ENCODE measurements at regions not wholly inside any gene's neighbourhood (a gene's known extent, or its start where the extent isn't known, plus 50 kb on each side); places are given as distances from the start of the nearest gene placed in this dataset.
"Not testable (repeated sequence)": the region's sequence is repeated elsewhere in the genome, so short reads cannot be mapped to it uniquely, and the experiment has no call there.

GRCh38 chr9:26216702-26217101 is 538.5 kb upstream of the TUSC1 start:
- Histone ChIP-seq H2AFZ (ENCODE audit: low read depth) (no peak overlapping the region), H3F3A (replicated peaks; ENCODE audit: insufficient read depth) (no peaks in the 10 kb centered on the region), H3K4me3 (ENCODE audit: low read depth in 2 of 2, low read length in 1 of 2) (no peak overlapping the region), H3K79me2 (ENCODE audit: insufficient read depth) (no peaks in the 10 kb centered on the region), H3K27me3 (ENCODE audit: insufficient read depth) (no peaks in the 10 kb centered on the region), H3K4me2 (no peak overlapping the region), H3K4me1 (ENCODE audit: control insufficient read depth in 1 of 2, insufficient read depth in 2 of 2, low read depth in 1 of 2, low read length in 1 of 2) (no peaks in the 10 kb centered on the region), H4K20me1 (ENCODE audit: insufficient read depth) (no peaks in the 10 kb centered on the region), H3K9me2 (no peaks in the 10 kb centered on the region), H3K27ac (ENCODE audit: low read depth in 2 of 2, low read length in 1 of 2) (no peak overlapping the region), H3K36me3 (replicated peaks in 1 of 2; ENCODE audit: control insufficient read depth in 1 of 2, insufficient read depth in 2 of 2, low read length in 1 of 2) (no peaks in the 10 kb centered on the region), H3K9ac (no peak overlapping the region), H3K9me3 (no peaks in the 10 kb centered on the region)
- 75% methylated on average over 1 of the region's 1 CpG for WGBS (ENCODE audit: low lambda C conversion rate)
- TF ChIP-seq JUND (IDR thresholded peaks at IDR 0.05) (no peak), POLR2AphosphoS5 (IDR thresholded peaks at IDR 0.05; ENCODE audit: low read depth, low read length) (no peak)
- DNase-seq = no peak
- ChIA-PET CTCF (no interaction called here), POLR2A (no interaction called here)

GRCh38 chr9:26214713-26215444 is 536.6 kb upstream of the TUSC1 start:
- H3K4me2 ChIP-seq; H3K79me2 ChIP-seq (ENCODE audit: insufficient read depth); H3K27me3 ChIP-seq (ENCODE audit: insufficient read depth); H3F3A ChIP-seq (replicated peaks; ENCODE audit: insufficient read depth); H3K36me3 ChIP-seq (replicated peaks in 1 of 2; ENCODE audit: control insufficient read depth in 1 of 2, insufficient read depth in 2 of 2, low read length in 1 of 2); H4K20me1 ChIP-seq (ENCODE audit: insufficient read depth); H3K4me1 ChIP-seq (ENCODE audit: control insufficient read depth in 1 of 2, insufficient read depth in 2 of 2, low read depth in 1 of 2, low read length in 1 of 2); CTCF ChIA-PET; H3K27ac ChIP-seq (ENCODE audit: low read depth in 2 of 2, low read length in 1 of 2); DNase-seq; POLR2A ChIA-PET; H2AFZ ChIP-seq (ENCODE audit: low read depth); H3K9me2 ChIP-seq; H3K9me3 ChIP-seq; H3K4me3 ChIP-seq (ENCODE audit: low read depth in 2 of 2, low read length in 1 of 2); H3K9ac ChIP-seq: not testable (repeated sequence)
- 88% methylated on average over 11 of the region's 61 CpGs for WGBS (ENCODE audit: low lambda C conversion rate)

- TF ChIP-seq POLR2AphosphoS5 (IDR thresholded peaks at IDR 0.05; ENCODE audit: low read depth, low read length) = no peak
- TF ChIP-seq RXRA (IDR thresholded peaks at IDR 0.05; ENCODE audit: borderline replicate concordance, low read depth) = no peak
- Histone ChIP-seq H3K9ac (no peak overlapping the region), H4K20me1 (ENCODE audit: insufficient read depth) (no peaks in the 10 kb centered on the region), H3K9me2 (no peaks in the 10 kb centered on the region), H2AFZ (ENCODE audit: low read depth) (peak overlapping the region; percentile 47), H3K4me1 (ENCODE audit: control insufficient read depth in 1 of 2, insufficient read depth in 2 of 2, low read depth in 1 of 2, low read length in 1 of 2) (peaks cover 0 to 4% of the 10 kb centered on the region in 2 experiments; a peak in 2 of 4 replicates), H3K9me3 (no peaks in the 10 kb centered on the region), H3K4me3 (ENCODE audit: low read depth in 2 of 2, low read length in 1 of 2) (no peak overlapping the region), H3K36me3 (replicated peaks in 1 of 2; ENCODE audit: control insufficient read depth in 1 of 2, insufficient read depth in 2 of 2, low read length in 1 of 2) (no peaks in the 10 kb centered on the region), H3F3A (replicated peaks; ENCODE audit: insufficient read depth) (no peaks in the 10 kb centered on the region), H3K27ac (ENCODE audit: low read depth in 2 of 2, low read length in 1 of 2) (no peak overlapping the region), H3K4me2 (no peak overlapping the region), H3K79me2 (ENCODE audit: insufficient read depth) (no peaks in the 10 kb centered on the region), H3K27me3 (ENCODE audit: insufficient read depth) (no peaks in the 10 kb centered on the region)
- 71% methylated on average over 6 of the region's 6 CpGs for WGBS (ENCODE audit: low lambda C conversion rate)
- ChIA-PET CTCF (no interaction called here), POLR2A (no interaction called here)
- no peak for DNase-seq
These were observed 532.2 kb upstream of the TUSC1 start for GRCh38 chr9:26210338-26210851.

- no peak overlapping the region for H3K4me3 ChIP-seq (ENCODE audit: low read depth in 2 of 2, low read length in 1 of 2)
- ChIA-PET POLR2A (no interaction called here), CTCF (no interaction called here)
- H2AFZ ChIP-seq (ENCODE audit: low read depth) = 0 out of 2 replicates have a peak overlapping the region, but pooled peaks have one; percentile 44
- H4K20me1 ChIP-seq (ENCODE audit: insufficient read depth) = no peaks in the 10 kb centered on the region
- TF ChIP-seq GABPA (IDR thresholded peaks at IDR 0.05; ENCODE audit: low read depth) = no peak
- no peak for TF ChIP-seq IRF3 (IDR thresholded peaks at IDR 0.05; ENCODE audit: low read depth, low read length)
- TF ChIP-seq POLR2AphosphoS5 (IDR thresholded peaks at IDR 0.05; ENCODE audit: low read depth, low read length) = no peak
- no peak for TF ChIP-seq RCOR1 (IDR thresholded peaks at IDR 0.05; ENCODE audit: low read length)
- no peak for TF ChIP-seq EZH2phosphoT487 (IDR thresholded peaks at IDR 0.05; ENCODE audit: borderline replicate concordance, low read depth)
- no peak for TF ChIP-seq NRF1 (IDR thresholded peaks at IDR 0.05; ENCODE audit: low read depth, low read length)
- TF ChIP-seq ELF1 (IDR thresholded peaks at IDR 0.05) = no peak
- TF ChIP-seq MAX (IDR thresholded peaks at IDR 0.05; ENCODE audit: low read depth) = no peak
- H3K79me2 ChIP-seq (ENCODE audit: insufficient read depth) = no peaks in the 10 kb centered on the region
- peaks cover 0 to under 1% of the 10 kb centered on the region in 2 experiments; a peak in 1 of 4 replicates for H3K4me1 ChIP-seq (ENCODE audit: control insufficient read depth in 1 of 2, insufficient read depth in 2 of 2, low read depth in 1 of 2, low read length in 1 of 2)
- no peaks in the 10 kb centered on the region for H3K36me3 ChIP-seq (replicated peaks in 1 of 2; ENCODE audit: control insufficient read depth in 1 of 2, insufficient read depth in 2 of 2, low read length in 1 of 2)
- WGBS (ENCODE audit: low lambda C conversion rate) = 87% methylated on average over 3 of the region's 3 CpGs
- no peak overlapping the region for H3K27ac ChIP-seq (ENCODE audit: low read depth in 2 of 2, low read length in 1 of 2)
- no peak overlapping the region for H3K4me2 ChIP-seq
- no peaks in the 10 kb centered on the region for H3K27me3 ChIP-seq (ENCODE audit: insufficient read depth)
- no peaks in the 10 kb centered on the region; the same call in 1 of the 2 replicates for H3K9me2 ChIP-seq
- H3F3A ChIP-seq (replicated peaks; ENCODE audit: insufficient read depth) = no peaks in the 10 kb centered on the region
- no peak overlapping the region for H3K9ac ChIP-seq
- no peak for DNase-seq
- H3K9me3 ChIP-seq = no peaks in the 10 kb centered on the region
These were observed 527.0 kb upstream of the TUSC1 start for GRCh38 chr9:26205261-26205660.

Measured in SK-N-SH (cell line).